HCT116 (cell line): ENCODE measurements at regions not wholly inside any gene's neighbourhood (a gene's known extent, or its start where the extent isn't known, plus 50 kb on each side); places are given as distances from the start of the nearest gene placed in this dataset.

Experiments used
- ATAC-seq: fragments of 200-7000 bp; cut with Tn5 transposase; 2 replicates; pipeline ENCODE4 v1.9.1; 2020; ENCODE audit warnings: mild to moderate bottlenecking, moderate library complexity
- BruUV-seq: library from RNA; stranded (reverse); fragments of 400-500 nt; replicated peaks from 2 replicates; lab custom pipeline; 2021; lab: Mats Ljungman, UMichigan
- CTCF ChIA-PET: fragments of 300-600 bp; sonication (Branson Sonifier 250); formaldehyde crosslinking; loops from one replicate; lab custom pipeline; 2021; ENCODE audit warnings: antibody characterized with exemption; lab: Charles Lee
- POLR2A ChIA-PET: fragments of 300-600, 350-600 bp; sonication (Branson Sonifier 250); formaldehyde crosslinking; loops from one replicate; lab custom pipeline; 2021; ENCODE audit warnings: antibody characterized with exemption; lab: Charles Lee
- RAD21 ChIA-PET, 2 experiments: fragments of 300-600 bp; sonication (Branson Sonifier 250); formaldehyde crosslinking; loops; one replicate each; lab custom pipeline; 2023; ENCODE audit warnings: low total read pairs in 2 of 2; ENCODE audit not compliant: uncharacterized antibody in 2 of 2, unreplicated experiment in 2 of 2, low non-redundant PET in 1 of 2; lab: Charles Lee
- DNase-seq: peaks from one replicate; pipeline ENCODE4 v3.0.0-alpha.2; 2010; ENCODE audit warnings: low read depth, low spot score
- H2AFZ ChIP-seq: fragments of 200-600 bp; shearing (Covaris generic), sonication (generic); 2 replicates; pipeline ENCODE4 v1.6.1; 2017; ENCODE audit warnings: low read depth, mixed run types, mixed read lengths, antibody characterized with exemption, low read length; ENCODE audit not compliant: poor library complexity, severe bottlenecking
- H3K27ac ChIP-seq: 2 replicates; pipeline ENCODE4 v1.5.1; 2012; ENCODE audit warnings: low read depth, low read length
- H3K27me3 ChIP-seq: fragments of 200-600 bp; sonication (generic); 2 replicates; pipeline ENCODE4 v1.6.1; 2016; ENCODE audit warnings: mixed run types, low read length, mixed read lengths; ENCODE audit not compliant: insufficient read depth
- H3K36me3 ChIP-seq, 2 experiments: fragments of 200-500 bp in 1 of 2; fragments of 200-600 bp in 1 of 2; sonication (Bioruptor generic) in 1 of 2; sonication (generic) in 1 of 2; 2 replicates each; pipeline versions ENCODE4 v1.5.1 to v1.6.1; 2014 to 2016; ENCODE audit warnings: low read length in 2 of 2, inconsistent platforms in 1 of 2, mixed read lengths in 1 of 2, mixed run types in 1 of 2; ENCODE audit not compliant: insufficient read depth in 2 of 2, control insufficient read depth in 1 of 2
- H3K4me1 ChIP-seq, 2 experiments: fragments of 200-600 bp in 1 of 2; sonication (generic) in 1 of 2; 2 replicates each; pipeline versions ENCODE4 v1.5.1 to v1.6.1; 2012 to 2017; ENCODE audit warnings: low read length in 2 of 2, inconsistent platforms in 1 of 2, mild to moderate bottlenecking in 1 of 2, mixed read lengths in 1 of 2, mixed run types in 1 of 2, moderate library complexity in 1 of 2; ENCODE audit not compliant: insufficient read depth in 2 of 2, control insufficient read depth in 1 of 2
- H3K4me2 ChIP-seq: fragments of 200-600 bp; sonication (generic); 2 replicates; pipeline ENCODE4 v1.6.1; 2017; ENCODE audit warnings: mixed run types, low read length, mixed read lengths
- H3K4me3 ChIP-seq, 2 experiments: fragments of 200-600 bp in 1 of 2; sonication (generic) in 1 of 2; replicated peaks in 1 of 2; 2 replicates each; pipeline ENCODE4 v1.5.1; 2011 to 2016; ENCODE audit warnings: low read length in 2 of 2, control low read depth in 1 of 2, low read depth in 1 of 2, mild to moderate bottlenecking in 1 of 2, mixed read lengths in 1 of 2, mixed run types in 1 of 2
- H3K79me2 ChIP-seq: fragments of 200-600 bp; sonication (generic); 2 replicates; pipeline ENCODE4 v1.6.1; 2017; ENCODE audit warnings: mild to moderate bottlenecking, mixed run types, low read length, moderate library complexity, mixed read lengths; ENCODE audit not compliant: insufficient read depth
- H3K9ac ChIP-seq: fragments of 200-600 bp; sonication (generic); 2 replicates; pipeline ENCODE4 v1.6.1; 2016; ENCODE audit warnings: low read length, mixed read lengths
- H3K9me2 ChIP-seq: fragments of 200-600 bp; sonication (generic), shearing (Covaris generic); 2 replicates; pipeline ENCODE4 v1.6.1; 2017; ENCODE audit warnings: mixed run types, mild to moderate bottlenecking, moderate library complexity; ENCODE audit not compliant: insufficient read depth
- H3K9me3 ChIP-seq, 2 experiments: fragments of 200-500 bp in 1 of 2; fragments of 200-600 bp in 1 of 2; sonication (Bioruptor generic) in 1 of 2; sonication (generic) in 1 of 2; 2 replicates each; pipeline ENCODE4 v1.6.1; 2014 to 2017; ENCODE audit warnings: low read length in 2 of 2, mixed read lengths in 2 of 2, inconsistent platforms in 1 of 2, low read depth in 1 of 2, mild to moderate bottlenecking in 1 of 2, mixed run types in 1 of 2, moderate library complexity in 1 of 2; ENCODE audit not compliant: control insufficient read depth in 1 of 2, insufficient read depth in 1 of 2
- H4K20me1 ChIP-seq: fragments of 200-600 bp; sonication (generic), shearing (Covaris generic); 2 replicates; pipeline ENCODE4 v1.6.1; 2017; ENCODE audit warnings: mixed run types, mild to moderate bottlenecking, moderate library complexity; ENCODE audit not compliant: insufficient read depth
- CTCF ChIP-seq, 3 experiments: fragments of 200-600 bp in 1 of 3; sonication (generic) in 1 of 3; IDR thresholded peaks in 2 of 3; conservative IDR thresholded peaks in 1 of 3; 2 replicates each; pipeline ENCODE4 v1.5.1; 2012 to 2017; ENCODE audit warnings: low read depth in 2 of 3, low read length in 2 of 3, antibody characterized with exemption in 1 of 3, borderline replicate concordance in 1 of 3, control low read depth in 1 of 3, mild to moderate bottlenecking in 1 of 3, mixed read lengths in 1 of 3, mixed run types in 1 of 3, moderate library complexity in 1 of 3; ENCODE audit not compliant: insufficient read depth in 1 of 3
- EGR1 ChIP-seq: IDR thresholded peaks from 2 replicates; pipeline ENCODE4 v1.6.1; 2012; ENCODE audit warnings: low read depth
- ELF1 ChIP-seq: IDR thresholded peaks from 2 replicates; pipeline ENCODE4 v1.6.1; 2012; ENCODE audit warnings: low read depth, borderline replicate concordance
- EZH2 ChIP-seq: fragments of 200-600 bp; sonication (generic); IDR thresholded peaks from 2 replicates; pipeline ENCODE4 v1.6.1; 2017; ENCODE audit warnings: antibody characterized with exemption, mixed run types
- FOSL1 ChIP-seq: IDR thresholded peaks from 2 replicates; pipeline ENCODE4 v1.6.1; 2012; ENCODE audit warnings: low read depth
- POLR2AphosphoS5 ChIP-seq: IDR thresholded peaks from 2 replicates; pipeline ENCODE4 v1.6.1; 2011; ENCODE audit warnings: mild to moderate bottlenecking, low read depth, low read length, moderate library complexity
- RAD21 ChIP-seq: IDR thresholded peaks from 2 replicates; pipeline ENCODE4 v1.6.1; 2012; ENCODE audit warnings: low read depth, mild to moderate bottlenecking
- SIN3A ChIP-seq: IDR thresholded peaks from 2 replicates; pipeline ENCODE4 v1.6.1; 2012; ENCODE audit warnings: low read depth
- TCF7L2 ChIP-seq: IDR thresholded peaks from 2 replicates; pipeline ENCODE4 v1.7.0; 2011; ENCODE audit warnings: borderline replicate concordance, inconsistent platforms; ENCODE audit not compliant: insufficient read depth, insufficient read length; ENCODE audit errors: extremely low read depth
- ZBTB33 ChIP-seq: IDR thresholded peaks from 2 replicates; pipeline ENCODE4 v1.6.1; 2011; ENCODE audit warnings: mild to moderate bottlenecking, low read length, moderate library complexity; ENCODE audit not compliant: insufficient replicate concordance; ENCODE audit errors: extremely low read depth
- ZFX ChIP-seq: fragments of 450-650 bp; IDR thresholded peaks from 2 replicates; pipeline ENCODE4 v1.6.1; 2017
- ZNF274 ChIP-seq: fragments of 200-500 bp; sonication (Bioruptor generic); IDR thresholded peaks from 2 replicates; pipeline ENCODE4 v1.6.1; 2014; ENCODE audit warnings: mild to moderate bottlenecking, low read depth, low read length, inconsistent platforms
- intact Hi-C: fragments of 100-400 bp; cut with micrococcal nuclease; formaldehyde crosslinking; loops from 2 replicates; pipeline ENCODE4 v1.10.0; 2022

- H3K27ac ChIP-seq = no peak overlapping the region
- H3K9me3 ChIP-seq = no peaks in the 10 kb centered on the region
- no peak overlapping the region for H3K9ac ChIP-seq
- intact Hi-C loops = no loop called here
- BruUV-seq = no TSS peak
- ChIA-PET POLR2A (no interaction called here), CTCF (interaction anchor here (1.1 kb wide), 1 partner anchor 166 kb away, joined by 3 read pairs; no protein-coding TSS in a partner anchor), RAD21 (no interaction called here)
- ATAC-seq (no peak), DNase-seq (no peak)
- H3K36me3 ChIP-seq = no peaks in the 10 kb centered on the region
- no peak overlapping the region for H2AFZ ChIP-seq
- no peak overlapping the region for H3K4me3 ChIP-seq
- H3K79me2 ChIP-seq = no peaks in the 10 kb centered on the region
- no peak for TF ChIP-seq FOSL1
- no peaks in the 10 kb centered on the region for H4K20me1 ChIP-seq
- H3K4me2 ChIP-seq = no peak overlapping the region
- H3K9me2 ChIP-seq = no peaks in the 10 kb centered on the region
- peaks cover 7 to 8% of the 10 kb centered on the region in 2 experiments for H3K4me1 ChIP-seq
- H3K27me3 ChIP-seq = no peaks in the 10 kb centered on the region
These were observed 53.8 kb upstream of the MPEG1 start for GRCh38 chr11:59266491-59266890.

GRCh38 chr11:59265735-59266134, 53.0 kb upstream of the MPEG1 start:
- Histone ChIP-seq H3K79me2 (no peaks in the 10 kb centered on the region), H2AFZ (no peak overlapping the region)
- ATAC-seq = no peak
- no peak for TF ChIP-seq ELF1
- no peak for TF ChIP-seq EZH2
- no peak for TF ChIP-seq TCF7L2
- no peak for TF ChIP-seq ZFX
- no peak for TF ChIP-seq RAD21
- TF ChIP-seq SIN3A = no peak
- no peak for TF ChIP-seq ZBTB33
- no peak for TF ChIP-seq EGR1
- TF ChIP-seq ZNF274 = no peak
- no peak for TF ChIP-seq POLR2AphosphoS5
- TF ChIP-seq CTCF (IDR thresholded peaks at IDR 0.05 in 2 of 3, conservative IDR thresholded peaks at IDR 0.05 in 1 of 3; ENCODE audit: borderline replicate concordance in 1 of 3, insufficient read depth in 1 of 3, low read depth in 2 of 3, low read length in 2 of 3) = no peak
- TF ChIP-seq, all 23 proteins: peak for 0
- H3K9me2 ChIP-seq = no peaks in the 10 kb centered on the region
- no TSS peak for BruUV-seq
- H3K4me1 ChIP-seq = peaks cover 7 to 8% of the 10 kb centered on the region in 2 experiments
- no peaks in the 10 kb centered on the region for H3K9me3 ChIP-seq
- no peaks in the 10 kb centered on the region for H4K20me1 ChIP-seq
- no peak for DNase-seq
- ChIA-PET POLR2A (no interaction called here), RAD21 (no interaction called here), CTCF (no interaction called here)
- H3K9ac ChIP-seq = no peak overlapping the region
- H3K27me3 ChIP-seq = no peaks in the 10 kb centered on the region
- H3K27ac ChIP-seq = no peak overlapping the region
- H3K36me3 ChIP-seq = no peaks in the 10 kb centered on the region
- H3K4me2 ChIP-seq = no peak overlapping the region
- H3K4me3 ChIP-seq = no peak overlapping the region
- intact Hi-C loops = no loop called here
